DMS79 treated with DMSO at 0.1 percent for 48 hours (cell line): ENCODE measurements at regions not wholly inside any gene's neighbourhood (a gene's known extent, or its start where the extent isn't known, plus 50 kb on each side); places are given as distances from the start of the nearest gene placed in this dataset.
"Not testable (repeated sequence)": the region's sequence is repeated elsewhere in the genome, so short reads cannot be mapped to it uniquely, and the experiment has no call there.

Experiments used
- DNase-seq: peaks from one replicate; lab custom pipeline; 2025; lab: John Stamatoyannopoulos, UW

DNA sequence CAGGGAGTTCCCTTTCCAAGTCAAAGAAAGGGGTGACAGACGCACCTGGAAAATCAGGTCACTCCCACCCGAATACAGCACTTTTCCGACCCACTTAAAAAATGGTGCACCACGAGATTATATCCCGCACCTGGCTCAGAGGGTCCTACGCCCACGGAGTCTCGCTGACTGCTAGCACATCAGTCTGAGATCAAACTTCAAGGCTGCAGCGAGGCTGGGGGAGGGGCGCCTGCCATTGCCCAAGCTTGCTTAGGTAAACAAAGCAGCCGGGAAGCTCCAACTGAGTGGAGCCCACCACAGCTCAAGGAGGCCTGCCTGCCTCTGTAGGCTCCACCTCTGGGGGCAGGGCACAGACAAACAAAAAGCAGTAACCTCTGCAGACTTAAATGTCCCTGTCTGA lies 277.8 kb upstream of the ARHGAP42 start:
- DNase-seq, result not testable (repeated sequence)

DNA sequence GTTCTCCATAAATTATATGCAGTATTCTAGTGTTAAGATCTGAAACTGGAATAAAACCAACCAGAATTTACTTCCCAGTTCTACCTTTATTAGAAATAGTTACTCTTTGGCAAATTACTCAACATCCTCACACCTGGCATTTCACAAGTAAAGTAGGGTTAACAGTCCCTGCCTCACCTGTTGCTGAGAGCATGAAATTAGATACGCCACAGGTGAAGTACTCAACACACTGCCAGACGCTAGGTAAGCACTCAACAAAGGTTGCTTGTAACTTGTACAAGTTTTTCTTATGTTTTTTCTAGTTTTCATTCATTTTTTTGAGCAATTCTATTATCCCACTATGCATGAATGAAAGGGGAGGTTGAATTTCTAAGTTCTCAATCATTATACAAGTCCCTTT lies 267.6 kb upstream of the ARHGAP42 start:
- no peak for DNase-seq

DNA sequence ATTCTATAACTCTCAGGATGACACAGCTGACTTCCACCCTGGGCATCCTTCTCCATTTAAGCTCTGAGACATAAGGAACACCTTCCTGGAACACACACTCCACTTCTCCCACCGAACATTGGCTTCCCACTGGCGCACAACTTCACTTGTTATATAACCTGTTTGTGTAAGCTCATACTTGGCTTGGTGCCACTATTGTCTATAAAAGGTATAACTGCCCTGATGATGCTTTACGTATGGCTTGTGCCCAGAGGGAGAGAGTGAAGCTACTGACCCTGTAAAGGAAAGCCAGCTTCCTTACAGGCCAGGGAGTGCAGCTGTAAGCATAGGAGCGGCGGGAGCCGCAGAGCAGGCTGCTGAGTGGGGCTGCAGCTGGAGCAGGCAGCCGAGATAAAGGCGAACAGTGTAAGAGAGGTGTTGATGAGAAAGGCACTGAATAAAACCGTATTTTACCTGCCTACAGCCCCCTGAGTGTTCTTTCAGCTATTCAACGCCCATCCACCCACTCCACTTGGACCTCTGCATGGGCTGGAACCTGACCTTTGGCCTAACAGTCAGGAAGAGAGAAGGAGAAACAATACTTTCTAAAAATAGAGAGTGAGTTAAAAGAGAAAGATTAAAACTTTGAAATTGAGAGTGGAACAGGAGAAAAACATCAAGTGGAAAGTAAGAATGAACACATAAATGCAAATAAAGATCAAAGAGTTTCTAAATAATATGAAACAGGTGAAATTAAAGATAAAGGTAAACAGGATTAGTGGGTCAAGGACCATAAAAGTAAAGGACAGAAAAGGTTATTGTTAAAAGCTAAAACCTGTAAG lies 252.1 kb upstream of the ARHGAP42 start:
- DNase-seq, result no peak

DNA sequence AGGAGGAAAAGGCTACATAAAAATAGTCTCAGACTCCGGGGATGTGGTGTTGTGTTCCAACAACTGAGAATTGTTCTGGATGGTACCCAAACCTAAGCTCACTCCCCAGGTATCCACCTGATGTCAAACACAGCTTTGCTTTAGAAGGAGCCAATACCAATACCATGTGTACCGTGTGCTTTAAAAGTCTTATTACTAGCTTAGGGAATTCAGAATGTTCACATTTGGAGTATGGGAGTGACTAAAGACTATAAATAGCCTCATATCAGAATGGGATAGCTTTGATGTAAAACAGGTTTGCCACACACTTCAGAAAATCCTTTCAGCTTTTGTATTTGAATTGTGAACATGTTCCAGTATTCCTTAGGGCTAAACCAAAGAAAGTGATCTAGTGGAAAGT lies 248.7 kb upstream of the ARHGAP42 start:
- no peak for DNase-seq

DNA sequence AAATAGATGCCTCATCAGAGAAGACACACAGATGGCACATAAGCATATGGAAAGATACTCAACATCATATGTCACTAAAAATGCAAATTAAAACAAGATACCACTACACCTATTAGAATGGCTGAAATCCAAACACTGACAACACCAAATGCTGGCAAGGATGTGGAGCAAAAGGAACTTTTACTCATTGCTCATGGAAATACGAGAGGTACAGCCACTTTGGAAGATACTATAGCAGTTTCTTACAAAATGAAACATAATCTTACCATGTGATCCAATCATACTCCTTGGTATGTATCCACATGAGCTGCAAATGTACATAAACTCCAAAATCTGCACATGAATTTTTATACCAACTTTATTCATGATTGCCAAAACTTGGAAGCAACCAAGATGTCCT lies 246.0 kb upstream of the ARHGAP42 start:
- DNase-seq, result no peak

DNA sequence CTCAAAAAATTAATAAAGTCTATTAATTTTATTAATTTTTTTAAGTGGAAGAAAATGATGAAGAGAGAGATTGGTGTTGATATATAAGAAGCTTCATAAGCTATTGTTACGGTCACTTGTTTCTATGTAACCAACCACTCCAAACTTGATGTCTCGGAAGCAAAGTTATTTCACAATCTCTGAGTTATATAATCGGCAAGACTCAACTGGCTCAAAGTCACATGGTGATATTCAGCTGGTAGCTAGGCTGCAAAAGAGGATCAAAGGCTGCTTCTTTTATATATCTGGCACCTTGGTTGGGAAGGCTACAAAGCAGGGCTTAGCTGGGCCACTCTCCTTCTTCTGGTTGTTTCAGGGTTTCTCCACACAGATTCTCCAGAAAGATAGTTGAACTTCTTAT lies 245.1 kb upstream of the ARHGAP42 start:
- no peak for DNase-seq

DNA sequence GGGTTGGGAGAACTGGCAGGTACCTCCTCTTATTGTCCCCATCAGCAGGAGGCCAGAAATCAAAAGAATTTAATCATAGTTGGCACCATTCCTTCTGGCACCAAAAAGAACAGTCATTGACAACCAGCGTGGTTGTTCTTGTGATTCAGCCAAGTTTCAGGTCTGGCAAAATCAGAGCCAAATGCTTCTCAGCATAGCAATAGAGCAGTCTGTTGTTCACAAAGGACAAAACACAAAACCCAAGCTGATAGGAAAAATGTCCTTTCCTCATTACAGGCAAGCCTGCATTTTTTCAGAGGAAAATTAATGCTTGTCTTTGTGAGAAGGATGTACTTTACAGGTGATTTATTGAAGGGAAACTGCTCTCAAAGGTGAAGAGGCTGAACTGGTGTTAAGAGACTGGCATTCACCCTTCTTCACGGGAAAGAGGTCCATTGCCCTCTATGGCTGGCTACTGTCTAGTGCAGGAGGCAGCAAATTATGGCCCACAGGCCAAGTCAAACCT lies 241.8 kb upstream of the ARHGAP42 start:
- peak; percentile 8 for DNase-seq

DNA sequence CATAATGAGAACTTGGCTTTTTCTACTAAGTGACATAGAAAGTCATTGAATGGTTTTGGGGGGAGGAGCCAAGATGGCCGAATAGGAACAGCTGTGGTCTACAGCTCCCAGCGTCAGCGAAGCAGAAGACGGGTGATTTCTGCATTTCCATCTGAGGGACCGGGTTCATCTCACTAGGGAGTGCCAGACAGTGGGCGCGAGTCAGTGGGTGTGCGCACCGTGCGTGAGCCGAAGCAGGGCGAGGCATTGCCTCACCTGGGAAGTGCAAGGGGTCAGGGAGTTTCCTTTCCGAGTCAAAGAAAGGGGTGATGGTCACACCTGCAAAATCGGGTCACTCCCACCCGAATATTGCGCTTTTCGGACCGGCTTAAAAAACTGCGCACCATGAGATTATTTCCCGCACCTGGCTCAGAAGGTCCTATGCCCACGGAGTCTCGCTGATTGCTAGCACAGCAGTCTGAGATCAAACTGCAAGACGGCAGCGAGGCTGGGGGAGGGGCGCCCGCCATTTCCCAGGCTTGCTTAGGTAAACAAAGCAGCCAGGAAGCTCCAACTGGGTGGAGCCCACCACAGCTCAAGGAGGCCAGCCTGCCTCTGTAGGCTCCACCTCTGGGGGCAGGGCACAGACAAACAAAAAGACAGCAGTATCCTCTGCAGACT lies 235.2 kb upstream of the ARHGAP42 start:
- DNase-seq, result not testable (repeated sequence)

DNA sequence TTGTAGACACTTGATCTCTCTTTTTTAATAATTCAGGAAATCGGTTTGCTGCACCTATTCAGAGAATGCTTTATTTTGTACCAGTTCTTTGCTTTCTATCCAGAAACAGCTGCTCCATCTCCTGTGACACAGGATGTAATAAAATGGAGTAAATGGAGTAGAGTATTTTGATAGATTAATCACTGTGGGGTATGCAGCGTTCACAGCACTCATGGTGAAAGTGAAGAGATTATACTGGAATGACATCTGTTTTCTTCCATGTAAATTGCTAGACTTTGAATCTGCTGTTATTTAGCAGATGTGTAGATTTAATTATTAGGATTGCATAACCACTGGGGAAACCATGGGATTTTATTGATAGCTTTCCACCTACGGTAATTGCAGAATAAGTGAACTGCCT lies 227.3 kb upstream of the ARHGAP42 start:
- no peak for DNase-seq

DNA sequence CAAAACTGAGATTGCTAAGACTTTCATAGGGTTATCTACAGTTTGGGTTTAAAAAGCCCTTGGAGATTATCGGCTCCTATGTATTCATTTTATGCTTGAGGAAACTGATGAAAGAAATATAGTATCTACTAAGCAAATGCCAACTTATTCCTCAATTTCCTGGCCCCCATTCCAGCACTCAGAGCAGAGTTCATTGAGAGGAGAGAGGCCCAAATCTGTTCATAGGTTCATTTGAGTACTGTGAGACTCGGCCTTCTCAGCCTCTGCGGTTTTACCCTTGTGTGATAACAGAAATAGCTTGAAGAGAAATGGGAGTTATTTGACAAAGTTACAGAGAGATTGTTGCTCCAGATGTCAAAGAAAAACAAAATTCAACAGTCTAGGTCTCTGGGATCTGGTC lies 226.7 kb upstream of the ARHGAP42 start:
- no peak for DNase-seq

DNA sequence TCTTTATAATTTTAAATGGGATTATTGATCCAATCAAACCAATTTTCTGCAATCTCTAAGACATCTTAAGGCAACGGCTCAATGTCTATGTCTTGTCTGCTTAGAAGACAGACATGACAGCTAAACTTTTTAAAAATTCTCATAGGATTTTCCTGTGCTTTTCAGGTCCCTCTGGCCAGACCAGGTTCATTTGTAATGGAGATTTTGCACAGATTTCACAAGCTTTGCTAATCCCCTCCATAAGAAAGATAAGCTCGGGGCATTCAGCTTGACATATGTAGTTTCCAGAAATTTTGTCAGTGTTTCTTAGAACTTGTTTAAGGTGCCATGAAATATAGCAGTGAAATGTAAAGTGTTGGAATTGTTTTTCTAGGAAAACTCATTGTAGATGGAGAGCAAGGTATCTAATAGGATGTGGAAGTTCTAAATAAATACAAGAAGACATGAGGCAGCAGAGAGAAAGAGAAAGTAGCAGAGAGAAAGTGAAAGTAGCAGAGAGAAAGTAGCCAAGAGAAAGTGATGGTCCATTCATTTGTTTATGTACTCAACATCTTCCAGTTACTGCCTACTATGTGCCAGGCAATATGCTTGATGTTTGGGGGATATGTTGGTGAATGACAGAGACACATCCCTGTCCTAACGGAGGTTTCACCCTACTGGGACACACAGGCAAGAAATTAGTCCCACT lies 219.1 kb upstream of the ARHGAP42 start:
- DNase-seq, result no peak

DNA sequence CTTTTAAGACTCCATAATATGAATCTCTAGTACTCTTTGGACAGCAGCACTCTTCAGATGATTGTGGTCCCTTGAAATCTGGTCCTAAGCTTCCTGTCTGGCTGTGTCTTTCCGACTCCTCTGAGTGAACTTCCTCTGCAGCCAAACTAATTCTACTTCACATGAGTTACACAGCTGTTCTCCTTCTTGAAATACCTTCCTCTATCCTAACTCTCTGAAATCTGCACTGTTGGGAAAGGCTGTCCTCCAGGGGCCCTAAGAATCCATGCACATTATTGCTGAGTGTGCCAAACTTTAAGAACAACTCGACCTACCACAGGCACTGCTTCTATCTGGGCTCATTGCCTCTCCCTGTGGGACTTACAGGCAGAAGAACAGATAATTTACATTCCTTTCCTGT lies 217.3 kb upstream of the ARHGAP42 start:
- no peak for DNase-seq

DNA sequence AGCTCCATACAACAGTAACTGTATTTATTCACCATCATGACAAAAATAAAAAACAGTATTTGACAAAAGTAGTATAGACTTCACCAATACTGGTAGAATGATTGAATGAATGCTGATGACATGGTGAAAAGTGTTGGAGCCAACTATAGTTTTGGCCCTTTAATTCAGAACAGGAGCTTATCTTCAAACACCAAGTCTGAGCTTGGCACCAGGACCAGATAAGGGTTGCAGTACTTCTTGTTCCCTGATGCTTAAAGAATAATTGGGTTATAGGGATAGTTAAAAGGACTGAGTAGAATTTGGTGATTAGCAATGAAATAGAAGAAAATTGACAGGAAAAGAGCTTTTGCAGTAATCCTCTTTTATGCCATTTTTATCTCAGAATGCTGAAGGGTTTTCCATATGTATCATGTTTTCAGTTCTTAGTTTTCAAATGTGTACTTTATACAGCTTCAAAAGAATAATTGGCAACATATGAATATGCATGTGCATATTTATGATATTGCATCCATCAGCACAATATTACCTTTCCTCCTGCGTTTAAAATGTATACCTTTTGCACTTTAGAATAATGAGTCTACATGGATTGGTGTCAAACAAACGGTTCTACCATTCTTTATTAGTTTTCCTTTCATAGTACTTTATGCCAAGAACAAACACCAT lies 214.2 kb upstream of the ARHGAP42 start:
- no peak for DNase-seq

DNA sequence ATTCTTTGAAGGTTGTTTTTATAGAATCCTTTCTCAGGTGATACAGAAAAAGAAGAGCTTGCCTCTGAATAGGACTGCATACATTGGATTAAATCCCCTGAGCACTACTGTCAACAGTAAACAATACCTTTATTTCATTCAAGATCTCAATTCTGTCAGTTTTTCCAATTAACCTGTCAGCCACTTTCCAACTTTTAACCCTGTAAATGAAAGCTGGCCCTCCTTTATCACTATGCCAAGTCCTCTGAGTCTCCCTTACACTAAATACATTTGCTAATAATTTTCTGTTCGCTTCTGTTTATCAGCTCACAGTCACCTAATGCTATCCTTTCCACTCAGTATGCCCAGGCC lies 213.7 kb upstream of the ARHGAP42 start:
- DNase-seq, result no peak

DNA sequence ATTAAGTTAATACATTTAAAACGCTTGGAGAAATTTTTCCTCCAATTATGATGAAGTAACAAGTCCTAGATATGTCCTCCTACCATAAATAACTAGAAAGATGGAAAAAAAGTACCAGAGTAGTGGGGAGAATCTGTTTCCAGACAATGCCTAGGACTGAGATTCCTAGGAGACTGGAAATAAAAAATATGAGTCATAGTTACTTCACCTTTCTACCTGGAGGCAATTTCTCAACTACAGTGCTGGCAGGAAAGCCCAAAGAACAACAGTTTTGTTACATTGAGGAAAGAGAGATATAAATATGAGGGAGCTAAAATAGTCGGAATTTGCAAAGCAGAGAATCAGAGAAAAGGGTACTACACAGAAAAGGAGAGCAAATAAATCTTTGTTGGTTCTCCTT lies 202.1 kb upstream of the ARHGAP42 start:
- no peak for DNase-seq

DNA sequence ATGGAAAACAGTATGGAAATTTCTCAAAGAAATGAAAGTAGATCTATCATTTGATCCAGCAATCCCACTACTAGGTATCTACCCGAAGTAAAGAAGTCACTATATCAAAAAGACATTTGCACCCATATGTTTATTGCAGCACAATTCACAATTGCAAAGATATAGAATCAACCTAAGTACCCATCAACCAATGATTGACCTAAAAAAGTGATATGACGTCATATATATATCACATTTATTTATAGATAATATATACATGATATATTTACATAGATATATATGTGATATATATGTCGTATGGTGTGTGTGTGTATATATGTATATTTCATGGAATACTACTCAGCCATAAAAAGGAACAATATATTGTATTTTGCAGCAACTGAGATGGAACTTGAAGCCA lies 188.3 kb upstream of the ARHGAP42 start:
- no peak for DNase-seq

DNA sequence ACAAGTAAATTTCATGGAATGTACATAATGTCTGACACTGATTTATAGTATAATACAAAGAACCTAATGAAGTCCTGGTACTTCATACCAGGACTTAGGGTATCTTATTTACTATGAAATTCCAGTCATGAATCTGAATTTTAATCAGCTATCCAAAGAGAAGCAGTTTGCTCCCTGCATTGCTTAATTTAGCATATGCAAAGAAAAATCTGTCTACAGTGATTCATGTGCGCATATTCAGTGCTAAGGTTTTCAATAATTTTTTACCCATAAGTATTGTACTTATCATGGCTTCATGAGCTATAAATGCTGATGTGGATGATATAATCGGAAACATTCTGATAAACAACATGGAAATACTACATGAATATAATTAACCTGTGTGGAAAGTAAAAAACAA lies 185.6 kb upstream of the ARHGAP42 start:
- no peak for DNase-seq

DNA sequence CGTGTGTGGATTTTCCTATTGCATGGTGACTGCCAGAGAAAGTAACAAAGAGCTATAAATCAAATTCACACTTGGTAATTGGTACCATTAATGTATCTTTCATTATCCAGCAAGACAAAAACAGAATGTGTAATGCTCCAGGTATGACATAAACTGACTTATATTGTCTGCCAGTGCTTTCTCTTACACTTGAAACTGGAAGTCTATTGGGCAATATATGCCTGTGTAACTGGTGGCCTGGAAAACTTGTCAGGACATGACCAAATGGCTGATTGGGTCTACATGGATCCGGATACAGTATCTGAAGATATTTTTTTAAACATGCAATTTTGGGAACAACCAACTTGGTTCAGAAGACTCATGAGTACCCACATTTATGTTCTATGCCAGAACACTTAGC lies 174.6 kb upstream of the ARHGAP42 start:
- DNase-seq, result no peak

DNA sequence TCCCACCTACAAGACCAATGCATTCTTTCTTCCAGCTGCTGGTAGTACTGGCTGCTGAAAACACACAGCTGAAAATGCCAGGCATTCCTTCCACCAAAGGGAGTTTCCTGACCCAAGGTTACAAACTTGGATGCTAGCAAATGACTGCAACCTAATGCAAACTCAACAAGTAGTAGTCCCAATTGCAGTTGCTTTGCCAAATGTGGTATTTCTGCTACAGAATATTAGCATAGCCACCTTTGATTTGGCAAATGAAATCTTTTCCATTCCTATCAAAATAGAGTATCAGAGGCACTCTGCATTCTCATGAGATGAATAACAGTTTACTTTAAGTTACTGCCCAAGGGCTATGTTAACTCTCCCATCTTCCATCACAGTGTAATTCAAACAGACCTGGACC lies 172.0 kb upstream of the ARHGAP42 start:
- no peak for DNase-seq

DNA sequence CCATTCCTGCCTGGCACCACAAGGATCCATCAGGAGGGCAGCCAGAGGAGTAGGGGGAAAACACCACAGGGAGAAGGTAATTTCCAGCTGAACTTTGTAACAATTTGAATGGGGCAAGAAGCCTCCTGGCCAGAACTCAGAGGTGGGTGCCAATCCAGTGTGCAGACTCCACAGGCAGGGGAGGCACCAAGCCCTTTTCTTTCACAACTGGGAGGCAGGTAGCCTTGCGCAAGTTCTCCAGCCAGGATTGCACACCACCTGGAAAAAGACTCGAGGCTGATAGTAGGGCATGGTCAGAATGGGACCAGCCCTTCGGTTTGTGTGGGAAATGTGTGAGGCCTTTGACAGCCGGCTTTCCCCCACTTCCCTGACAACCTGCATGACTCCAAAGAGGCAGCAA lies 161.9 kb upstream of the ARHGAP42 start:
- DNase-seq, result no peak

DNA sequence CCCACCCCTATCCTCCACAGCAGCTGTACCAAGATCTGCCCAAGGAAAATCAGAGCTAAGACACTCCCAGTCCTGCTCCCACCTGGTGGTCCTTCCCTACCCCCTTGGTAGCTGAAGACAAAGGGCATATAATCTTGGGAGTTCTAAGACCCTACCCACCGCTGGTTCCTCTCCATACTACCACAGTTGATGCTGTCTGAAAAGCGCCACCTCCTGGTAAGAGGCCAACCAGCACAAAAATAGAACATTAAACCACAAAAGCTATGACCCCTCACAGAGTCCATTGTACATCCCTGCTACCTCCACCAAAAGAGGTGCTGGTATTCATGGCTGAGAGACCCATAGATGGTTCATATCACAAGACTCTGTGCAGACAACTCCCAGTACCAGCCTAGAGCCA lies 161.5 kb upstream of the ARHGAP42 start:
- DNase-seq, result no peak

DNA sequence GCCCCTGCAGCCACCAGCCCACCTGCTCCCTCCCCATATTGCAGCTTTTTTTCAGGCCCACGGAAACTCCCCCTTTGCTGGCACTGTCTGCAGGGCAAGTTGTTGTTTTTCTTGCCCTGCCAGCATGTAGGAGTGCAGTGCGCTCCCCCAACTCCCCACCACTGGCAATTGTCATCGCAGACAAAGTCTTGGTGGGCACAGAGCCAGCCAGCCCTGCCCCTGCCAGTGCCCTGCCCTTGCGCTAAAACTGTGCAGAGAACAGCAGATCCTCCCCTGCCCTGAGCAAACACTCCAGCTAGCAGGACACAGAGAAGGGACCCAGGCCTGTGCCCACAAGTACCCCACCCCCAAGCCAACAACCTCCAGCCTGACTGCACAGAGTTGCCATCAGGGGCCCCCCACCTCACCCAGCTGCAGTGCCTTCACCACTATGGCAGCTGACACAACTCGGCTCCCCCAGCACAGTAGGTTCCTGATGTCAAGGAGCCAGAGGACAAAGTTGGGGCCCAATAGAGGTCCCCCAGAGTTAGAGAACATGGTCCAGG lies 158.1 kb upstream of the ARHGAP42 start:
- DNase-seq, result no peak
